IMR-90 (cell line): ENCODE measurements at regions not wholly inside any gene's neighbourhood (a gene's known extent, or its start where the extent isn't known, plus 50 kb on each side); places are given as distances from the start of the nearest gene placed in this dataset.

Source experiments
- ATAC-seq: fragments of 200-7000 bp; cut with Tn5 transposase; 2 replicates; pipeline ENCODE4 v1.9.1; 2020; ENCODE audit warnings: low read depth, mild to moderate bottlenecking, moderate library complexity
- BruUV-seq: library from RNA; stranded (reverse); fragments of 400-500 nt; replicated peaks from 2 replicates; lab custom pipeline; 2021; lab: Mats Ljungman, UMichigan
- CTCF ChIA-PET: fragments of 300-600 bp; formaldehyde crosslinking; extraction: SDS; loops from one replicate; lab custom pipeline; 2021; ENCODE audit warnings: antibody characterized with exemption; lab: Yijun Ruan, JAX
- POLR2A ChIA-PET: fragments of 300-600 bp; sonication (Branson Sonifier 250); formaldehyde crosslinking; loops from one replicate; lab custom pipeline; 2022; ENCODE audit warnings: antibody characterized with exemption; ENCODE audit not compliant: unreplicated experiment; lab: Charles Lee
- DNase-seq: peaks from one replicate; pipeline ENCODE4 v3.0.0; 2013
- H2AFZ ChIP-seq: replicated peaks from 2 replicates; pipeline ENCODE3; 2013; ENCODE audit warnings: low read length, mild to moderate bottlenecking; ENCODE audit not compliant: poor library complexity
- H2AK5ac ChIP-seq: 2 replicates; pipeline ENCODE4 v1.6.1; 2013; ENCODE audit warnings: low read depth, low read length, inconsistent platforms
- H2AK9ac ChIP-seq: replicated peaks from 2 replicates; pipeline ENCODE3; 2013; ENCODE audit warnings: mild to moderate bottlenecking, low read depth, low read length, moderate library complexity; ENCODE audit not compliant: poor library complexity
- H2BK120ac ChIP-seq: 2 replicates; pipeline ENCODE4 v1.6.1; 2013; ENCODE audit warnings: low read depth, low read length, inconsistent platforms
- H2BK15ac ChIP-seq: 3 replicates; pipeline ENCODE4 v1.6.1; 2013; ENCODE audit warnings: low read depth, low read length, inconsistent platforms
- H2BK20ac ChIP-seq: 2 replicates; pipeline ENCODE4 v1.6.1; 2013; ENCODE audit warnings: low read depth, mild to moderate bottlenecking, inconsistent platforms, low read length, moderate library complexity
- H2BK5ac ChIP-seq: 2 replicates; pipeline ENCODE4 v1.6.1; 2013; ENCODE audit warnings: mild to moderate bottlenecking, low read depth, low read length, inconsistent platforms; ENCODE audit not compliant: poor library complexity, severe bottlenecking
- H3K14ac ChIP-seq: replicated peaks from 2 replicates; pipeline ENCODE4 v1.6.1; 2013; ENCODE audit warnings: low read depth, low read length, inconsistent platforms
- H3K18ac ChIP-seq: 2 replicates; pipeline ENCODE4 v1.6.1; 2013; ENCODE audit warnings: low read depth, low read length, control low read depth
- H3K23ac ChIP-seq: 2 replicates; pipeline ENCODE4 v1.6.1; 2013; ENCODE audit warnings: low read depth, low read length, inconsistent platforms
- H3K27ac ChIP-seq: 2 replicates; pipeline ENCODE4 v1.5.1; 2013; ENCODE audit warnings: mild to moderate bottlenecking, control low read depth, low read length; ENCODE audit not compliant: insufficient read depth
- H3K27me3 ChIP-seq: 2 replicates; pipeline ENCODE4 v1.6.1; 2013; ENCODE audit warnings: low read length; ENCODE audit not compliant: control insufficient read depth, insufficient read depth
- H3K36me3 ChIP-seq: 2 replicates; pipeline ENCODE4 v1.6.1; 2013; ENCODE audit warnings: low read length, mixed read lengths; ENCODE audit not compliant: control insufficient read depth, insufficient read depth
- H3K4ac ChIP-seq: 2 replicates; pipeline ENCODE4 v1.6.1; 2013; ENCODE audit warnings: low read depth, low read length, inconsistent platforms
- H3K4me1 ChIP-seq: 2 replicates; pipeline ENCODE4 v1.6.1; 2013; ENCODE audit warnings: low read length, mixed read lengths; ENCODE audit not compliant: control insufficient read depth, insufficient read depth
- H3K4me2 ChIP-seq: 2 replicates; pipeline ENCODE4 v1.6.1; 2013; ENCODE audit warnings: low read depth, mild to moderate bottlenecking, control low read depth, low read length, moderate library complexity
- H3K4me3 ChIP-seq: 2 replicates; pipeline ENCODE4 v1.5.1; 2013; ENCODE audit warnings: low read depth, mild to moderate bottlenecking, control low read depth, low read length, moderate library complexity; ENCODE audit not compliant: insufficient read depth
- H3K56ac ChIP-seq: 2 replicates; pipeline ENCODE4 v1.6.1; 2013; ENCODE audit warnings: low read length, inconsistent platforms; ENCODE audit not compliant: insufficient read depth; ENCODE audit errors: extremely low read depth
- H3K79me1 ChIP-seq, 2 experiments: 2 replicates each; pipeline ENCODE4 v1.6.1; 2013; ENCODE audit warnings: low read length in 2 of 2, inconsistent platforms in 1 of 2, low read depth in 1 of 2
- H3K9ac ChIP-seq: 2 replicates; pipeline ENCODE4 v1.6.1; 2013; ENCODE audit warnings: low read depth, low read length, control low read depth
- H3K9me1 ChIP-seq: 2 replicates; pipeline ENCODE4 v1.6.1; 2013; ENCODE audit warnings: low read length, inconsistent platforms; ENCODE audit not compliant: insufficient read depth
- H3K9me3 ChIP-seq: 2 replicates; pipeline ENCODE4 v1.6.1; 2013; ENCODE audit warnings: low read length; ENCODE audit not compliant: control insufficient read depth, insufficient read depth
- H4K20me1 ChIP-seq: 2 replicates; pipeline ENCODE4 v1.6.1; 2013; ENCODE audit warnings: low read length, inconsistent platforms; ENCODE audit not compliant: insufficient read depth
- H4K5ac ChIP-seq: 2 replicates; pipeline ENCODE4 v1.6.1; 2013; ENCODE audit warnings: mild to moderate bottlenecking, low read depth, low read length, control low read depth
- H4K8ac ChIP-seq, 2 experiments: 2 replicates each; pipeline ENCODE4 v1.6.1; 2013; ENCODE audit warnings: low read depth in 2 of 2, low read length in 2 of 2, control low read depth in 1 of 2, inconsistent platforms in 1 of 2
- H4K91ac ChIP-seq: 2 replicates; pipeline ENCODE4 v1.6.1; 2013; ENCODE audit warnings: low read depth, low read length, inconsistent platforms; ENCODE audit not compliant: insufficient read depth
- BHLHE40 ChIP-seq: fragments of 150-350 bp; IDR thresholded peaks from 2 replicates; pipeline ENCODE4 v1.6.1; 2016; ENCODE audit warnings: mild to moderate bottlenecking, low read depth, low read length
- CEBPB ChIP-seq: IDR thresholded peaks from 2 replicates; pipeline ENCODE4 v1.6.1; 2012; ENCODE audit warnings: low read depth, low read length, improper control_type of control experiment
- CHD1 ChIP-seq: IDR thresholded peaks from 2 replicates; pipeline ENCODE4 v1.6.1; 2012; ENCODE audit warnings: low read depth, low read length, improper control_type of control experiment
- MAFK ChIP-seq: IDR thresholded peaks from 2 replicates; pipeline ENCODE4 v1.6.1; 2012; ENCODE audit warnings: low read depth, low read length, improper control_type of control experiment
- MAZ ChIP-seq: IDR thresholded peaks from 2 replicates; pipeline ENCODE4 v1.6.1; 2012; ENCODE audit warnings: low read depth, mild to moderate bottlenecking, low read length, improper control_type of control experiment, moderate library complexity, borderline replicate concordance
- RFX5 ChIP-seq: IDR thresholded peaks from 2 replicates; pipeline ENCODE4 v1.8.0; 2012; ENCODE audit warnings: low read depth, mild to moderate bottlenecking, low read length, moderate library complexity
- SMC3 ChIP-seq: fragments of 150-350 bp; IDR thresholded peaks from 2 replicates; pipeline ENCODE4 v1.6.1; 2016; ENCODE audit warnings: low read depth, mild to moderate bottlenecking, antibody characterized with exemption, low read length, moderate library complexity
- WGBS, 2 experiments: methylation state at CpG; one replicate each; pipeline versions ENCODE4 v1.1.5 to v1.1.7; 2013; ENCODE audit warnings: missing lambda C conversion rate in 2 of 2; ENCODE audit not compliant: insufficient read length in 1 of 2; ENCODE audit errors: extremely low coverage in 2 of 2; 5-methylcytosine and 5-hydroxymethylcytosine counted together
- dilution Hi-C: fragments of 300-500 bp; cut with HindIII; formaldehyde crosslinking; loops from one replicate; pipeline ENCODE4 v1.14.3; 2018; ENCODE audit warnings: low sequenced_read_pairs; ENCODE audit not compliant: unreplicated experiment
- in situ Hi-C: fragments of 300-500 bp; cut with MboI; formaldehyde crosslinking; loops from 3 replicates; pipeline ENCODE4 v1.14.3; 2019; ENCODE audit warnings: low sequenced_read_pairs, inconsistent platforms, mixed read lengths
- intact Hi-C: fragments of 100-400 bp; cut with micrococcal nuclease; formaldehyde crosslinking; loops from 2 replicates; pipeline ENCODE4 v1.10.0; 2022
- TF ChIP-seq, protein P1 (sequence below): fragments of 150-350 bp; IDR thresholded peaks from 2 replicates; pipeline ENCODE4 v1.6.1; 2017; ENCODE audit warnings: mild to moderate bottlenecking, antibody characterized with exemption, low read length, low read depth
- TF ChIP-seq, protein P2 (sequence below): conservative IDR thresholded peaks from 2 replicates; pipeline ENCODE4 v1.5.1; 2012; ENCODE audit warnings: mild to moderate bottlenecking, low read depth, low read length, improper control_type of control experiment

DNA sequence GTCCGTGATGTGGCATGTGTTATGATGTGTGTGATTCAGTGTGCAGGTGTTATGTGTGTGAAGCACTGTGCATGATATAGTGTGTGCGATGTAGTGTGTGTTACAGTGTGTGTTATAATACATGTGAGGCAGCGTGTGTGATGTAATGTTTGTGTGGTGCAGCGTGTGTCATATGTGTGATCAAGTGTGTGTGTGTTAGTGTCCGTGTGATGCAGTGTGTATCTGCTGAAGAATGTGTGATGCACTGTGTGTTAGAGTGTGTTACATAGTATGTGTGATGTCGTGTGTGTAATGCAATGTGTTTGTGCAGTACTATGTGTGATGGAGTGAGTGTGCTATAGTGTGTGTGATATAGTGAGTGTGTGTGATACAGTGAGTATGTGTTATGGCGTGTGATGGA lies 182.8 kb upstream of the SOX11 start:
- no peak overlapping the region for H4K5ac ChIP-seq
- 71% methylated on average over 7 of the region's 7 CpGs; no CpG with 5 or more reads in 1 of the 2 experiments for WGBS, 2 experiments
- no peak overlapping the region for H3K23ac ChIP-seq
- ChIA-PET CTCF (no interaction called here), POLR2A (no interaction called here)
- H3K36me3 ChIP-seq: no peaks in the 10 kb centered on the region
- no peak overlapping the region for H4K91ac ChIP-seq
- H2AFZ ChIP-seq: no peak overlapping the region
- TF ChIP-seq, protein P1, sequence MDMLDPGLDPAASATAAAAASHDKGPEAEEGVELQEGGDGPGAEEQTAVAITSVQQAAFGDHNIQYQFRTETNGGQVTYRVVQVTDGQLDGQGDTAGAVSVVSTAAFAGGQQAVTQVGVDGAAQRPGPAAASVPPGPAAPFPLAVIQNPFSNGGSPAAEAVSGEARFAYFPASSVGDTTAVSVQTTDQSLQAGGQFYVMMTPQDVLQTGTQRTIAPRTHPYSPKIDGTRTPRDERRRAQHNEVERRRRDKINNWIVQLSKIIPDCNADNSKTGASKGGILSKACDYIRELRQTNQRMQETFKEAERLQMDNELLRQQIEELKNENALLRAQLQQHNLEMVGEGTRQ: no peak
- TF ChIP-seq BHLHE40 (no peak), RFX5 (no peak), MAFK (no peak), CEBPB (no peak), SMC3 (no peak), CHD1 (no peak), MAZ (no peak)
- TF ChIP-seq, protein P2, sequence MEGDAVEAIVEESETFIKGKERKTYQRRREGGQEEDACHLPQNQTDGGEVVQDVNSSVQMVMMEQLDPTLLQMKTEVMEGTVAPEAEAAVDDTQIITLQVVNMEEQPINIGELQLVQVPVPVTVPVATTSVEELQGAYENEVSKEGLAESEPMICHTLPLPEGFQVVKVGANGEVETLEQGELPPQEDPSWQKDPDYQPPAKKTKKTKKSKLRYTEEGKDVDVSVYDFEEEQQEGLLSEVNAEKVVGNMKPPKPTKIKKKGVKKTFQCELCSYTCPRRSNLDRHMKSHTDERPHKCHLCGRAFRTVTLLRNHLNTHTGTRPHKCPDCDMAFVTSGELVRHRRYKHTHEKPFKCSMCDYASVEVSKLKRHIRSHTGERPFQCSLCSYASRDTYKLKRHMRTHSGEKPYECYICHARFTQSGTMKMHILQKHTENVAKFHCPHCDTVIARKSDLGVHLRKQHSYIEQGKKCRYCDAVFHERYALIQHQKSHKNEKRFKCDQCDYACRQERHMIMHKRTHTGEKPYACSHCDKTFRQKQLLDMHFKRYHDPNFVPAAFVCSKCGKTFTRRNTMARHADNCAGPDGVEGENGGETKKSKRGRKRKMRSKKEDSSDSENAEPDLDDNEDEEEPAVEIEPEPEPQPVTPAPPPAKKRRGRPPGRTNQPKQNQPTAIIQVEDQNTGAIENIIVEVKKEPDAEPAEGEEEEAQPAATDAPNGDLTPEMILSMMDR: no peak
- no peak for DNase-seq
- no peak overlapping the region for H2BK20ac ChIP-seq
- H2BK15ac ChIP-seq: no peak overlapping the region
- H2BK120ac ChIP-seq: no peak overlapping the region
- H3K14ac ChIP-seq: no peak overlapping the region
- H4K20me1 ChIP-seq: no peaks in the 10 kb centered on the region
- H2AK5ac ChIP-seq: no peak overlapping the region
- H2AK9ac ChIP-seq: no peak overlapping the region
- dilution Hi-C loops: no loop called here
- H3K4me1 ChIP-seq: no peaks in the 10 kb centered on the region
- no TSS peak for BruUV-seq
- no peak overlapping the region for H4K8ac ChIP-seq
- H3K56ac ChIP-seq: no peak overlapping the region
- no peak for ATAC-seq
- H3K18ac ChIP-seq: no peak overlapping the region
- H3K4ac ChIP-seq: no peak overlapping the region
- intact Hi-C loops: no loop called here
- in situ Hi-C loops: no loop called here
- H3K9me1 ChIP-seq: no peaks in the 10 kb centered on the region
- peaks cover 7% of the 10 kb centered on the region for H3K9me3 ChIP-seq
- no peak overlapping the region for H3K4me3 ChIP-seq
- H3K27me3 ChIP-seq: no peaks in the 10 kb centered on the region
- no peak overlapping the region for H3K27ac ChIP-seq
- H3K4me2 ChIP-seq: no peak overlapping the region
- H3K9ac ChIP-seq: no peak overlapping the region
- H3K79me1 ChIP-seq: no peaks in the 10 kb centered on the region
- peak overlapping the region; percentile 18 for H2BK5ac ChIP-seq
